Gastroesophageal sphincter (tissue), 4 donors: ENCODE measurements at regions not wholly inside any gene's neighbourhood (a gene's known extent, or its start where the extent isn't known, plus 50 kb on each side); places are given as distances from the start of the nearest gene placed in this dataset.

Source experiments
- ATAC-seq: fragments of 150-250 bp; one replicate; pipeline ENCODE4 v1.9.1; 2016; ENCODE audit warnings: mild to moderate bottlenecking, moderate library complexity
- H3K27ac ChIP-seq, 4 donors: fragments of 200-600 bp; sonication (generic) in 3 of 4; 1 replicate in 3 of 4; 2 replicates in 1 of 4; pipeline ENCODE4 v1.5.1; 2016 to 2019
- H3K27me3 ChIP-seq: fragments of 200-600 bp; sonication (generic); one replicate; pipeline ENCODE4 v1.5.1; 2019
- H3K36me3 ChIP-seq, 2 donors: fragments of 200-600 bp; sonication (generic); one replicate each; pipeline ENCODE4 v1.5.1; 2019; ENCODE audit warnings: control low read depth in 1 of 2
- H3K4me1 ChIP-seq, 3 donors: fragments of 200-600 bp; sonication (generic); 1 replicate in 2 of 3; 2 replicates in 1 of 3; pipeline ENCODE4 v1.5.1; 2016 to 2019; ENCODE audit warnings: control low read depth in 2 of 3
- H3K4me3 ChIP-seq, 2 donors: fragments of 200-600 bp; sonication (generic); one replicate each; pipeline ENCODE4 v1.5.1; 2019; ENCODE audit warnings: mild to moderate bottlenecking in 1 of 2, moderate library complexity in 1 of 2
- H3K9me3 ChIP-seq, 3 donors: fragments of 200-600 bp; sonication (generic); one replicate each; pipeline ENCODE4 v1.5.1; 2017 to 2019; ENCODE audit warnings: control low read depth in 2 of 3
- EP300 ChIP-seq: sonication (generic); formaldehyde crosslinking; IDR thresholded peaks from one replicate; pipeline ENCODE4 v1.6.1; 2017; ENCODE audit warnings: antibody characterized with exemption, mild to moderate bottlenecking
- POLR2A ChIP-seq, 2 donors: fragments of 450-650 bp; IDR thresholded peaks; one replicate each; pipeline ENCODE4 v1.6.1; 2017; ENCODE audit warnings: antibody characterized with exemption in 2 of 2, mild to moderate bottlenecking in 2 of 2, moderate library complexity in 1 of 2
- POLR2AphosphoS5 ChIP-seq: sonication (generic); formaldehyde crosslinking; IDR thresholded peaks from one replicate; pipeline ENCODE4 v1.6.1; 2017; ENCODE audit warnings: antibody characterized with exemption
- WGBS, 2 donors: methylation state at CpG; one replicate each; pipeline ENCODE4 v1.1.5; 2018; ENCODE audit warnings: low coverage in 1 of 2; 5-methylcytosine and 5-hydroxymethylcytosine counted together
- TF ChIP-seq, protein P1 (sequence below), 4 experiments: fragments of 200-600 bp in 2 of 4; fragments of 450-650 bp in 2 of 4; sonication (generic) in 1 of 4; IDR thresholded peaks; one replicate each; pipeline ENCODE4 v1.5.1; 2017 to 2019; ENCODE audit warnings: antibody characterized with exemption in 4 of 4, mild to moderate bottlenecking in 2 of 4, moderate library complexity in 2 of 4

DNA sequence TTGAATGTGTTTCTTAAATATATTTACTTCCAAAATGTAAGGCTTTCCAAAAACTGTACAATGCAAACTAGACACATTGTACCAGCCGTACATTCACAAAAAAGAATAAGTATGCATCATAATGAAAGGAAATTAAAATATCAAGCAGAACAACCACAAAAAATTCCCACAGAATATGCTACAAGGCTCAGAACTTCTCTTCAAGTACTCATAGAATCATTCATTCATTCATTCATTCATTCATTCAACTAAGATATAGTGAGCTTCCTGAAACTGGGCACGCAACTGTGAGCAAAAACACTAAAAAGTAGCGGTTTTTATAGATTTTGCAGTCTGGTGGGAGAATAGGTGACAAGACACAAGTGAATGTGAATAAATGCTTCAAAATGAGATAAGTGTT is 690.1 kb downstream of the KCNA4 start:
- no peaks in the 10 kb centered on the region for H3K9me3 ChIP-seq
- no peak overlapping the region for H3K27ac ChIP-seq
- H3K4me3 ChIP-seq = no peak overlapping the region
- TF ChIP-seq POLR2AphosphoS5 = no peak
- no peak for TF ChIP-seq EP300
- TF ChIP-seq, protein P1, sequence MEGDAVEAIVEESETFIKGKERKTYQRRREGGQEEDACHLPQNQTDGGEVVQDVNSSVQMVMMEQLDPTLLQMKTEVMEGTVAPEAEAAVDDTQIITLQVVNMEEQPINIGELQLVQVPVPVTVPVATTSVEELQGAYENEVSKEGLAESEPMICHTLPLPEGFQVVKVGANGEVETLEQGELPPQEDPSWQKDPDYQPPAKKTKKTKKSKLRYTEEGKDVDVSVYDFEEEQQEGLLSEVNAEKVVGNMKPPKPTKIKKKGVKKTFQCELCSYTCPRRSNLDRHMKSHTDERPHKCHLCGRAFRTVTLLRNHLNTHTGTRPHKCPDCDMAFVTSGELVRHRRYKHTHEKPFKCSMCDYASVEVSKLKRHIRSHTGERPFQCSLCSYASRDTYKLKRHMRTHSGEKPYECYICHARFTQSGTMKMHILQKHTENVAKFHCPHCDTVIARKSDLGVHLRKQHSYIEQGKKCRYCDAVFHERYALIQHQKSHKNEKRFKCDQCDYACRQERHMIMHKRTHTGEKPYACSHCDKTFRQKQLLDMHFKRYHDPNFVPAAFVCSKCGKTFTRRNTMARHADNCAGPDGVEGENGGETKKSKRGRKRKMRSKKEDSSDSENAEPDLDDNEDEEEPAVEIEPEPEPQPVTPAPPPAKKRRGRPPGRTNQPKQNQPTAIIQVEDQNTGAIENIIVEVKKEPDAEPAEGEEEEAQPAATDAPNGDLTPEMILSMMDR (IDR thresholded peaks at IDR 0.05) = no peak
- no peak for ATAC-seq
- 90 to 94% methylated on average over 3 of the region's 3 CpGs for WGBS, 2 donors
- no peaks in the 10 kb centered on the region for H3K4me1 ChIP-seq
- no peaks in the 10 kb centered on the region for H3K36me3 ChIP-seq
- no peaks in the 10 kb centered on the region for H3K27me3 ChIP-seq

DNA sequence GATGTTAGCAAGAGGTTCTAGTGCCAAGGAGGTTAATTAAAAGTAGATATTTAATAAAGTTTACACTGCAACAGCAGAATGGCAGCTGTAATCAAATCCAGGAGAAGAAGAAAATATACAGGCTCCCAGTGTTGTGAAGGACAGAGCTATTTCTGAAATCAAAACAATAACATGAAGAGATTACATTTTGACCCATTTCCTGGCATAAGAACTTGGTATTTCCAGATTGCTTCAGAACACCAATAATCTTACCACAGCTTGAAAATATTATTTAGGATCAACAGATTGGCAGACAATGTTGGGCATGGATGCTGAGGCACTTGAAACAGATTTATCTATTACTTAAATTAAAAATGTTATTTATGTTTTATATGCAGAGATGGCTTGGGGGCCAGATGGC is 692.5 kb downstream of the KCNA4 start:
- no peak overlapping the region for H3K27ac ChIP-seq
- no peaks in the 10 kb centered on the region for H3K36me3 ChIP-seq
- no peak overlapping the region for H3K4me3 ChIP-seq
- no peak for TF ChIP-seq POLR2AphosphoS5
- no peak for TF ChIP-seq EP300
- no peak for TF ChIP-seq POLR2A (IDR thresholded peaks at IDR 0.05)
- TF ChIP-seq, protein P1 (IDR thresholded peaks at IDR 0.05) = no peak
- ATAC-seq = no peak
- no peaks in the 10 kb centered on the region for H3K4me1 ChIP-seq
- H3K9me3 ChIP-seq = no peaks in the 10 kb centered on the region
- no peaks in the 10 kb centered on the region for H3K27me3 ChIP-seq

DNA sequence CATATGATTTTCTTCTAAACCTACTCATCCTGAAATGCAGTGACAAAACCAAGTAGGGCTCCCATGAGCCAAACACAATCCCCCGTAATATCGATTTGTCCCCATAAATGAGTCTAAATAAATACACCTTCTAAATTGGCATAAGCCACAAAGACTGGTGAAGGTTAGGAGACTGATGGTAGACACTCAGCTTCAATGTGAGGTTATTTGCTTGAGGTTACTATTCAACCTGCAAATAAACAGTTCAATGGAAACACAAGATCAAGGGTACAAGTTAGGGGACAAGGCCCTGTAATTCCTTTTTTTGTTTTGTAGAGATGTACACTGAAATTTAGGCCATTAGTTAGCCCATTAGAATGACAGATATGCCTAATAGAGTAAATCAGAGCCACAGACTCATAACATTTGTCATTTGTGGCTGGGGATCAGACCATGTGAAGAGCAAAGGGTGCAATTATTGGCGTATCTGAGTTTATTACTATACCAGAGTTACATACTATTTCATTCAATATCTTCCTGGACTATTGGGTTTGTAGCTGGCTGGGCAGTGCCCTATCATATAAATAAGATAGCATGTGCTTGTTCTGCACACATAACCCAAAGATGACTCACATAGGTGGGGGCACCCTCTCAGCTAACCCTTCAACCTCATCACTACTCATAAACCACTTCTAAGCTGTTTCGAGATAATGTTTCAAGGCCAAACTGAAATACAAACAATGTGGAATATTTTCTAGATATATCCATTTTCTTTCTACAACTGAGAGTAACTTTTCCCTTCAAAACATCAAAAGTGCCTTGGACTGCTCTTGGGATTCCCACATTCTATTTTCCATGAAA is 695.3 kb downstream of the KCNA4 start:
- Histone ChIP-seq H3K27me3 (no peaks in the 10 kb centered on the region), H3K9me3 (no peaks in the 10 kb centered on the region), H3K4me1 (no peaks in the 10 kb centered on the region), H3K27ac (no peak overlapping the region), H3K36me3 (no peaks in the 10 kb centered on the region), H3K4me3 (no peak overlapping the region)
- no peak for ATAC-seq
- WGBS, 2 donors = 88 to 95% methylated on average over 4 of the region's 4 CpGs
- TF ChIP-seq POLR2AphosphoS5 (no peak), POLR2A (IDR thresholded peaks at IDR 0.05) (no peak), EP300 (no peak)
- TF ChIP-seq, protein P1 (IDR thresholded peaks at IDR 0.05) = no peak

DNA sequence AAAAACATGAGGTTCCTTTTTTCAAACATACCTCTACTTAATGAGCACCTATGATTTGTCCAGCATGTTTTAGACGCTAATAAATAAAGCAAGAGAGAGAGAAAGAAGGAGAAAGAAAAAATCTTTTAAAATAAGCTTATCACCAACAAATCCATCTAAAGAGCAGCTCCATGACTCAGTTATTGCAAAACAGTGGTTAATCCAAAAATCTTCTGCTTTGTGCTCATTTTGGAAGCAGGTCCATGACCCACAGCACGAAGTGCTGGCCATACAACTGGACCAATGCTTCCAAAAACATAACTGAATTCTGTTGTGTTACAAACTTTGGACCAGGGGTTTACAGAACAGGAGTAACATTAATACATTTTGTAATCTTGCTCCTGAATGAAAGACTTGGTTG is 696.6 kb downstream of the KCNA4 start:
- 72 to 100% methylated on average over 2 of the region's 2 CpGs for WGBS, 2 donors
- no peaks in the 10 kb centered on the region for H3K27me3 ChIP-seq
- ATAC-seq = no peak
- H3K36me3 ChIP-seq = no peaks in the 10 kb centered on the region
- H3K27ac ChIP-seq = no peak overlapping the region
- no peak overlapping the region for H3K4me3 ChIP-seq
- TF ChIP-seq EP300 (no peak), POLR2A (IDR thresholded peaks at IDR 0.05) (no peak), POLR2AphosphoS5 (no peak)
- TF ChIP-seq, protein P1 (IDR thresholded peaks at IDR 0.05) = no peak
- H3K4me1 ChIP-seq = no peaks in the 10 kb centered on the region
- H3K9me3 ChIP-seq = no peaks in the 10 kb centered on the region

DNA sequence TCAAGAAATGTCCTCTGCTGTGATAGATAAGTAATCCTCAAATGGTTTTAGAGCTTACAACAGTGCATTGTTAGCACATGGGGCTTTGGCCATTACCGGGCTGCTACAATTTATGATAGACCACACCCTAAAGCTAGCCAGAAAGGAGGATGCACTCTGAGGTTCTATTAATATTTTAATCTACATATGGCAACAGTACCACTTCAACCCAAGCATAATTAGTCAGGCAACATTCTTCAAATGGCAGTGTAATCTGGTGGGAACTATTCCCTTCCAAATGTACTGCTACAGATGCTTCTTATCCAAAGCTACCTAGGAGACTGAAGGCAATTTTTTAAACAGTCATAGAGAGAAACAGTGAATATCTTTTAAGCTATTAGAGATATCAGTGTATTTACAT is 697.6 kb downstream of the KCNA4 start:
- no peak overlapping the region for H3K27ac ChIP-seq
- no peak for TF ChIP-seq POLR2AphosphoS5
- no peak for TF ChIP-seq POLR2A (IDR thresholded peaks at IDR 0.05)
- TF ChIP-seq EP300 = no peak
- no peaks in the 10 kb centered on the region for H3K4me1 ChIP-seq
- H3K27me3 ChIP-seq = no peaks in the 10 kb centered on the region
- no peaks in the 10 kb centered on the region for H3K36me3 ChIP-seq
- no peak for ATAC-seq
- no peaks in the 10 kb centered on the region for H3K9me3 ChIP-seq
- WGBS, 2 donors = 38 to 90% methylated on average over 1 of the region's 1 CpG
- H3K4me3 ChIP-seq = no peak overlapping the region
